Calu3 (cell line): ENCODE measurements at regions not wholly inside any gene's neighbourhood (a gene's known extent, or its start where the extent isn't known, plus 50 kb on each side); places are given as distances from the start of the nearest gene placed in this dataset.

Experiments used
- BruUV-seq: library from RNA; stranded (reverse); fragments of 400-500 nt; replicated peaks from 2 replicates; lab custom pipeline; 2021; lab: Mats Ljungman, UMichigan
- CTCF ChIA-PET: fragments of 300-600 bp; sonication (Branson Sonifier 250); formaldehyde crosslinking; loops from one replicate; lab custom pipeline; 2022; ENCODE audit warnings: antibody characterized with exemption; lab: Charles Lee
- DNase-seq: peaks from one replicate; pipeline ENCODE4 v3.0.0; 2022
- H3K27ac Mint-ChIP-seq: one replicate; pipeline ENCODE4 v1.8.0; 2022; ENCODE audit warnings: mixed read lengths; ENCODE audit not compliant: unreplicated experiment
- H3K27me3 Mint-ChIP-seq: one replicate; pipeline ENCODE4 v1.8.0; 2022; ENCODE audit warnings: mixed read lengths; ENCODE audit not compliant: unreplicated experiment
- H3K36me3 Mint-ChIP-seq: one replicate; pipeline ENCODE4 v1.8.0; 2022; ENCODE audit warnings: mild to moderate bottlenecking, moderate library complexity, mixed read lengths; ENCODE audit not compliant: insufficient read depth, unreplicated experiment
- H3K4me1 Mint-ChIP-seq: one replicate; pipeline ENCODE4 v1.8.0; 2022; ENCODE audit warnings: mild to moderate bottlenecking, low read depth, mixed read lengths; ENCODE audit not compliant: unreplicated experiment
- H3K4me3 Mint-ChIP-seq: one replicate; pipeline ENCODE4 v1.8.0; 2022; ENCODE audit warnings: mild to moderate bottlenecking, low read depth, moderate library complexity, mixed read lengths; ENCODE audit not compliant: unreplicated experiment
- H3K9me3 Mint-ChIP-seq: one replicate; pipeline ENCODE4 v1.8.0; 2022; ENCODE audit warnings: low read depth, mixed read lengths; ENCODE audit not compliant: unreplicated experiment
- CTCF ChIP-seq: fragments of 200-600 bp; IDR thresholded peaks from one replicate; pipeline ENCODE4 v1.8.0; 2022; ENCODE audit warnings: antibody characterized with exemption; ENCODE audit not compliant: unreplicated experiment
- intact Hi-C: fragments of 100-400 bp; cut with micrococcal nuclease; formaldehyde crosslinking; loops from one replicate; pipeline ENCODE4 v1.10.0; 2022; ENCODE audit not compliant: unreplicated experiment

GRCh38 chr20:55014766-55015165, 539.4 kb downstream of the DOK5 start:
- no TSS peak for BruUV-seq

GRCh38 chr20:55010761-55011160, 535.4 kb downstream of the DOK5 start:
- CTCF ChIA-PET = no interaction called here
- intact Hi-C loops = no loop called here
- BruUV-seq = no TSS peak

More at GRCh38 chr20:55014766-55015165, 539.4 kb downstream of the DOK5 start:
- Mint-ChIP-seq H3K4me1 (no peaks in the 10 kb centered on the region), H3K36me3 (no peaks in the 10 kb centered on the region), H3K27ac (no peak overlapping the region), H3K9me3 (peaks cover 10% of the 10 kb centered on the region), H3K4me3 (no peak overlapping the region), H3K27me3 (no peaks in the 10 kb centered on the region)
- intact Hi-C loops = no loop called here
- no peak for TF ChIP-seq CTCF
- CTCF ChIA-PET = no interaction called here
- DNase-seq = no peak

GRCh38 chr20:55009066-55009465, 533.7 kb downstream of the DOK5 start:
- CTCF ChIA-PET = no interaction called here
- intact Hi-C loops = no loop called here
- DNase-seq = no peak
- no TSS peak for BruUV-seq
- Mint-ChIP-seq H3K4me1 (no peaks in the 10 kb centered on the region), H3K36me3 (no peaks in the 10 kb centered on the region), H3K9me3 (peaks cover 9% of the 10 kb centered on the region), H3K27me3 (no peaks in the 10 kb centered on the region), H3K27ac (no peak overlapping the region), H3K4me3 (no peak overlapping the region)
- no peak for TF ChIP-seq CTCF

More at GRCh38 chr20:55010761-55011160, 535.4 kb downstream of the DOK5 start:
- no peak for DNase-seq
- H3K27ac Mint-ChIP-seq = no peak overlapping the region
- no peaks in the 10 kb centered on the region for H3K4me1 Mint-ChIP-seq
- no peaks in the 10 kb centered on the region for H3K27me3 Mint-ChIP-seq
- H3K36me3 Mint-ChIP-seq = no peaks in the 10 kb centered on the region
- peaks cover 9% of the 10 kb centered on the region for H3K9me3 Mint-ChIP-seq
- no peak for TF ChIP-seq CTCF
- no peak overlapping the region for H3K4me3 Mint-ChIP-seq

GRCh38 chr20:55004044-55004443, 528.7 kb downstream of the DOK5 start:
- intact Hi-C loops = no loop called here
- no TSS peak for BruUV-seq
- H3K27me3 Mint-ChIP-seq = no peaks in the 10 kb centered on the region

More at GRCh38 chr20:55004044-55004443, 528.7 kb downstream of the DOK5 start:
- H3K36me3 Mint-ChIP-seq = no peaks in the 10 kb centered on the region
- no peaks in the 10 kb centered on the region for H3K4me1 Mint-ChIP-seq
- no peak overlapping the region for H3K4me3 Mint-ChIP-seq
- H3K9me3 Mint-ChIP-seq = peaks cover 9% of the 10 kb centered on the region
- TF ChIP-seq CTCF = no peak
- H3K27ac Mint-ChIP-seq = no peak overlapping the region
- CTCF ChIA-PET = no interaction called here
- no peak for DNase-seq
